H9 (cell line): ENCODE measurements at regions not wholly inside any gene's neighbourhood (a gene's known extent, or its start where the extent isn't known, plus 50 kb on each side); places are given as distances from the start of the nearest gene placed in this dataset.

Experiments used
- DNase-seq: peaks from one replicate; pipeline ENCODE4 v3.0.0-alpha.2; 2017
- H2AFZ ChIP-seq: one replicate; pipeline ENCODE4 v1.6.1; 2013; ENCODE audit warnings: mild to moderate bottlenecking, low read length, control low read depth, moderate library complexity
- H2AK5ac ChIP-seq: 2 replicates; pipeline ENCODE4 v1.6.1; 2013; ENCODE audit warnings: low read length, control low read depth, mixed read lengths; ENCODE audit not compliant: insufficient read length
- H2BK120ac ChIP-seq: one replicate; pipeline ENCODE4 v1.6.1; 2013; ENCODE audit warnings: low read depth, mild to moderate bottlenecking, low read length, control low read depth, inconsistent platforms; ENCODE audit not compliant: poor library complexity, severe bottlenecking
- H2BK12ac ChIP-seq: 2 replicates; pipeline ENCODE4 v1.6.1; 2013; ENCODE audit warnings: low read length, control low read depth, mixed read lengths, low read depth; ENCODE audit not compliant: insufficient read length
- H2BK15ac ChIP-seq: 2 replicates; pipeline ENCODE4 v1.6.1; 2013; ENCODE audit warnings: low read depth, low read length, control low read depth
- H2BK20ac ChIP-seq: one replicate; pipeline ENCODE4 v1.6.1; 2013; ENCODE audit warnings: low read depth, mild to moderate bottlenecking, low read length, control low read depth, inconsistent platforms; ENCODE audit not compliant: poor library complexity, severe bottlenecking
- H2BK5ac ChIP-seq: 2 replicates; pipeline ENCODE4 v1.6.1; 2013; ENCODE audit warnings: low read length, control low read depth, mixed read lengths; ENCODE audit not compliant: insufficient read length
- H3K14ac ChIP-seq: 2 replicates; pipeline ENCODE4 v1.6.1; 2013; ENCODE audit warnings: low read length, control low read depth; ENCODE audit not compliant: insufficient read depth
- H3K18ac ChIP-seq: 2 replicates; pipeline ENCODE4 v1.6.1; 2013; ENCODE audit warnings: low read depth, mild to moderate bottlenecking, mixed read lengths, low read length, control low read depth; ENCODE audit not compliant: insufficient read length
- H3K23ac ChIP-seq: 2 replicates; pipeline ENCODE4 v1.6.1; 2013; ENCODE audit warnings: low read length, control low read depth, mixed read lengths, low read depth; ENCODE audit not compliant: insufficient read length
- H3K23me2 ChIP-seq: 2 replicates; pipeline ENCODE4 v1.6.1; 2013; ENCODE audit warnings: low read depth, mild to moderate bottlenecking, mixed read lengths, low read length, control low read depth; ENCODE audit not compliant: insufficient read length, poor library complexity, severe bottlenecking
- H3K27ac ChIP-seq: 2 replicates; pipeline ENCODE4 v1.5.1; 2013; ENCODE audit warnings: low read length, control low read depth, mixed read lengths, low read depth; ENCODE audit not compliant: insufficient read length
- H3K27me3 ChIP-seq: 2 replicates; pipeline ENCODE4 v1.6.1; 2013; ENCODE audit warnings: low read length, control low read depth, inconsistent platforms; ENCODE audit not compliant: insufficient read depth
- H3K4ac ChIP-seq: 2 replicates; pipeline ENCODE4 v1.6.1; 2013; ENCODE audit warnings: low read depth, mild to moderate bottlenecking, control low read depth, inconsistent platforms, low read length, moderate library complexity
- H3K4me1 ChIP-seq: 2 replicates; pipeline ENCODE4 v1.6.1; 2013; ENCODE audit warnings: low read length, control low read depth, inconsistent platforms; ENCODE audit not compliant: insufficient read depth
- H3K4me2 ChIP-seq: 2 replicates; pipeline ENCODE4 v1.6.1; 2013; ENCODE audit warnings: low read length, control low read depth, mixed read lengths; ENCODE audit not compliant: insufficient read length, insufficient read depth
- H3K56ac ChIP-seq: 2 replicates; pipeline ENCODE4 v1.6.1; 2013; ENCODE audit warnings: low read depth, mild to moderate bottlenecking, mixed read lengths, low read length, control low read depth; ENCODE audit not compliant: insufficient read length
- H3K79me1 ChIP-seq: 2 replicates; pipeline ENCODE4 v1.6.1; 2013; ENCODE audit warnings: low read depth, mild to moderate bottlenecking, moderate library complexity, low read length, control low read depth, inconsistent platforms; ENCODE audit not compliant: insufficient read depth, poor library complexity, severe bottlenecking
- H3K79me2 ChIP-seq: 2 replicates; pipeline ENCODE4 v1.6.1; 2013; ENCODE audit warnings: low read length, control low read depth, inconsistent platforms; ENCODE audit not compliant: insufficient read depth
- H3K9ac ChIP-seq: 2 replicates; pipeline ENCODE4 v1.6.1; 2013; ENCODE audit warnings: low read length, control low read depth, mixed read lengths; ENCODE audit not compliant: insufficient read length; ENCODE audit errors: extremely low read depth
- H3K9me3 ChIP-seq: one replicate; pipeline ENCODE4 v1.6.1; 2013; ENCODE audit warnings: low read depth, low read length, inconsistent platforms; ENCODE audit not compliant: control insufficient read depth
- H3T11ph ChIP-seq: one replicate; pipeline ENCODE4 v1.6.1; 2013; ENCODE audit warnings: mild to moderate bottlenecking, low read length, control low read depth, inconsistent platforms
- H4K20me1 ChIP-seq: one replicate; pipeline ENCODE4 v1.6.1; 2013; ENCODE audit not compliant: control insufficient read depth, insufficient read length, insufficient read depth
- H4K5ac ChIP-seq: 2 replicates; pipeline ENCODE4 v1.6.1; 2013; ENCODE audit warnings: low read depth, mild to moderate bottlenecking, mixed read lengths, low read length, control low read depth; ENCODE audit not compliant: insufficient read length
- H4K8ac ChIP-seq: replicated peaks from 2 replicates; pipeline ENCODE4 v1.6.1; 2013; ENCODE audit warnings: low read length, control low read depth, mixed read lengths, low read depth; ENCODE audit not compliant: insufficient read length
- H4K91ac ChIP-seq: 2 replicates; pipeline ENCODE4 v1.6.1; 2013; ENCODE audit warnings: low read depth, mild to moderate bottlenecking, moderate library complexity, mixed read lengths, low read length, control low read depth; ENCODE audit not compliant: insufficient read length
- H3K27ac Mint-ChIP-seq, 3 experiments: 2 replicates in 2 of 3; 3 replicates in 1 of 3; pipeline ENCODE4 v1.8.0; 2020 to 2021; ENCODE audit warnings: mixed read lengths in 3 of 3, mild to moderate bottlenecking in 1 of 3, moderate library complexity in 1 of 3
- H3K27me3 Mint-ChIP-seq: 2 replicates; pipeline ENCODE4 v1.8.0; 2021; ENCODE audit warnings: low read depth, mild to moderate bottlenecking, moderate library complexity, mixed read lengths
- H3K36me3 Mint-ChIP-seq, 3 experiments: 2 replicates in 2 of 3; 3 replicates in 1 of 3; pipeline ENCODE4 v1.8.0; 2020 to 2021; ENCODE audit warnings: low read depth in 3 of 3, mixed read lengths in 3 of 3; ENCODE audit not compliant: insufficient read depth in 1 of 3
- H3K4me1 Mint-ChIP-seq, 2 experiments: 2 replicates each; pipeline ENCODE4 v1.8.0; 2020; ENCODE audit warnings: mixed read lengths in 2 of 2
- H3K4me3 Mint-ChIP-seq, 2 experiments: 2 replicates in 1 of 2; 3 replicates in 1 of 2; pipeline ENCODE4 v1.8.0; 2020 to 2021; ENCODE audit warnings: mild to moderate bottlenecking in 2 of 2, mixed read lengths in 2 of 2, moderate library complexity in 1 of 2
- H3K9me3 Mint-ChIP-seq, 2 experiments: 2 replicates in 1 of 2; 3 replicates in 1 of 2; pipeline ENCODE4 v1.8.0; 2020; ENCODE audit warnings: mild to moderate bottlenecking in 2 of 2, mixed read lengths in 2 of 2, moderate library complexity in 1 of 2
- CTCF ChIP-seq: fragments of 200-600 bp; sonication (generic); conservative IDR thresholded peaks from 3 replicates; pipeline ENCODE4 v1.8.0; 2021; ENCODE audit warnings: antibody characterized with exemption, mild to moderate bottlenecking
- WGBS: extraction: QIAGEN DNeasy Blood & Tissue Kit; methylation state at CpG from one replicate; pipeline ENCODE4 v1.1.7; 2013; ENCODE audit warnings: missing lambda C conversion rate, low lambda C conversion rate, mixed read lengths; ENCODE audit not compliant: insufficient read length; ENCODE audit errors: extremely low coverage; 5-methylcytosine and 5-hydroxymethylcytosine counted together

- peaks cover 20% of the 10 kb centered on the region for H3K27me3 Mint-ChIP-seq
These were observed 65.7 kb upstream of the TBX20 start for GRCh38 chr7:35319606-35320005.

More at GRCh38 chr7:35319606-35320005, 65.7 kb upstream of the TBX20 start:
- H3K79me2 ChIP-seq, result no peaks in the 10 kb centered on the region
- no peaks in the 10 kb centered on the region for H3K23me2 ChIP-seq
- no peaks in the 10 kb centered on the region for H3K4me1 ChIP-seq
- Mint-ChIP-seq H3K4me3 (no peak overlapping the region), H3K27ac (no peak overlapping the region), H3K4me1 (no peaks in the 10 kb centered on the region), H3K36me3 (no peaks in the 10 kb centered on the region; a peak in 1 of 7 replicates), H3K9me3 (peaks cover under 1 to 3% of the 10 kb centered on the region in 2 experiments; a peak in 2 of 5 replicates)
- H2BK15ac ChIP-seq, result no peak overlapping the region
- no peak overlapping the region for H3K27ac ChIP-seq
- no peak overlapping the region for H2BK5ac ChIP-seq
- H3K4ac ChIP-seq, result no peak overlapping the region
- no peak overlapping the region for H2BK20ac ChIP-seq
- H3K79me1 ChIP-seq, result no peaks in the 10 kb centered on the region
- H2BK120ac ChIP-seq, result no peak overlapping the region
- H3K4me2 ChIP-seq, result no peak overlapping the region
- H4K91ac ChIP-seq, result no peak overlapping the region
- no peaks in the 10 kb centered on the region for H3K9me3 ChIP-seq
- no peak overlapping the region for H2BK12ac ChIP-seq
- H4K8ac ChIP-seq, result no peak overlapping the region
- no CpG with 5 or more reads among the region's 4 CpGs for WGBS
- no peak for DNase-seq
- no peak overlapping the region for H4K5ac ChIP-seq
- no peak overlapping the region for H2AK5ac ChIP-seq
- H3T11ph ChIP-seq, result no peak overlapping the region
- H3K56ac ChIP-seq, result no peak overlapping the region
- H3K14ac ChIP-seq, result no peak overlapping the region
- no peak overlapping the region for H3K9ac ChIP-seq
- TF ChIP-seq CTCF, result no peak
- no peak overlapping the region for H2AFZ ChIP-seq
- H3K23ac ChIP-seq, result no peak overlapping the region
- H4K20me1 ChIP-seq, result no peaks in the 10 kb centered on the region
- H3K27me3 ChIP-seq, result no peaks in the 10 kb centered on the region
- H3K18ac ChIP-seq, result no peak overlapping the region
